CD4-positive, alpha-beta T cell treated with Interleukin-12 subunit alpha and Interleukin-12 subunit beta, for 1 hour (primary cell): ENCODE measurements at regions not wholly inside any gene's neighbourhood (a gene's known extent, or its start where the extent isn't known, plus 50 kb on each side); places are given as distances from the start of the nearest gene placed in this dataset.

Experiments used
- DNase-seq: peaks from one replicate; pipeline ENCODE4 v3.0.0-alpha.2; 2020

DNA sequence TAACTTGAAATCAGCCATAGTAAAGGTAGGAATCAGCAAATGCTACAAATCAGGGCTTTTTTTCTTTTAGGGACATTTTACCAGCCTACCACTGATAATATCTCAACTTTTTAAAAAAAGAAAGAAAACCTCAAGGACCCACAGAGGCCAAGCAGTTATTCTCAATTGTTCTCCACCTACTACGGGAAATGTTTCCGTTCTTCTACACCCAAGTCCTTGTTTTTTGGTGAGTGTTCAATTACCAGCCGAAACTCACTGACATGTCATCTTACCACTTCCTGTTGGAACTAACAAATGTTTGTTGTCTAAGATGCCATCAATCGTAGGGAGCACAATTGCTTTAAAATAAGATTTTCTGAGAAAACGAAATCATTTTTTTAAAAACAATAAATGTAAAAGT lies 50.2 kb upstream of the CDK1 start:
- DNase-seq = peak; percentile 77

DNA sequence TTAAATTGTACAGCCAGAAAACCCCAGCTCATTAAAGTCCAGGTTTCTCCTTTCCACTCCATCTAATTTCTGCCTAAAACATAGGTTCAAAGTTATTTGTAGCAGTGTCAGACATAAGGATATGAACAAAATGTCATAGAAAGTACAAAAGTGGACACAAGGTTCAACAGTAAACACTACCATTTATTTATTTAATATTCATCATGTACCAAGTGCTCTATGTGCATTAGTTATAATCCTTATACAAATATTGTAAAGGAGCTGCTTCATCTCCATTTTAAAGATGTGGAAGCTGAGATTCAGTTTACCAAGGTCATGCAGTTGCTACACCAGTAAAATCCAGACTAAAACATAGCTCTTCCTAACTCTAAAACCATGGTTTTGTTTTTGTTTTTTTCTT lies 52.0 kb upstream of the CDK1 start:
- no peak for DNase-seq

DNA sequence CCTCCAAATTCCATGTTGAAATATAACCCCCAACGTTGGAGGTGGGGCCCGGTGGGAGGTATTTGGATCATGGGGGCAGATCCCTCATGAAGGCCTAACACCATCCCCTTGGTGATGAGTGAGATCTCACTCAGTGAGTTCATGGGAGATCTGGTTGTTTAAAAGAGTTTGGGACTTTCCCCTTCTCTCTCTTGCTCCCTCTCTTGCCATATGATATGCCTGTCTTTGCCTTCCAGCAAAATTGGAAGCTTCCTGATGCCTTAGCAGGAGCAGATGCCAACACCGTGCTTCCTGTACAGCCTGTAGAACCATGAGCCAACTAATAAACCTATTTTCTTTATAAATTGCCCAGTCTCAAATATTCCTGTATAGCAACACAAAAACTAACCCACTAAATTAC lies 55.7 kb upstream of the CDK1 start:
- DNase-seq = no peak

DNA sequence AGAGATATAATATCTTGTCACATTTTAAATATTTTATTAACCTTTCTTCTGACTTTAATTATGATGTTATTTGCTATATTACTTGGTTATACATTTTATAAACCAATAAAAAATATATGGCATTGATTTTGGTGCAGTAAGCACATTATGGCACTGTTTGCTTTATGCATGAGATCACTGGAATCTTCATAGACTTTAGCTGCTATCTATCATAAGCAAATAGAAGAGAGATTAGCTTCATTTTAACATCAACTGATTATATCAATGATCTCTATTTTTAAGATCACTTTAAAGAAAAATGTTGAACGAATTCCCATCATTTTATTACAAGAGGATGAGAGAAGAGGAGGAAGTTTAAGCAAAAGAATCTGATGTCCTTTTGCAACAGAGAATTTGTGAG lies 58.6 kb upstream of the CDK1 start:
- DNase-seq = no peak

DNA sequence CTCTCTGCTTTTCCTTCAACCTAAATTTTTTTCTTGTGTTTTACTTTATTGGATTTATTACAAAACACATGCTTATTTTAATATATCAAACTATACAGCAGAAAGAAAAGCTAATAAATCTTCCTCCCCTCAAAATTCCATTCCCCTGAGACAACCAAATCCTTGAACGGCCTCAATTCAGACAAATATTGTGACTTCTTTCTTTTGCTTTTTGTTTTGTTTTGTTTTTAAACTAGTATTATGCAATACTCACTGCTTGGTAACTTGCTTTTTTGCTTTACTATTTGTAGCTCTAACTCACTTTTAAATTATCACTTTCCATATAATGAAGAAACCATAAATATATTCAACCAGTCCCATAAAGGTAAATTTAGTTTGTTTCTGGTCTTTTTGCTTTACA lies 59.4 kb upstream of the CDK1 start:
- no peak for DNase-seq

DNA sequence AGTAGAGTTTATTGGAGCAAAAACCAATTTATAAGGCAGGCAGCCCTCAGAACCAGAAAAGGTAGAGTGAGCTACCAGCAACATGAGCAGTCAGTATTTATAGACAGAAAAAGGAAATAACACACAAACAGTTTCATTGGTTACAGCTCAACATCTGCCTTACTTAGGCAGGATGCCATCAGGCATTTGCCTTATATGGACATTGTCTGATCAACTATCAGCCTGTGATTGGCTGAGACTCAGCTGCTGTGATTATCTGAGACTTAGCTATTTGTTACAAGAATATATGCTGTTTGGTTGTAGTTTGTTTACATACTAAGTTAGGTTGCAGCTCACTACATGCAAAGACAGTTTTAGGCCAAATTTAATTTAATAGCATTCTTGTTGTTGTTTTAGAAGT lies 60.4 kb upstream of the CDK1 start:
- DNase-seq = no peak

DNA sequence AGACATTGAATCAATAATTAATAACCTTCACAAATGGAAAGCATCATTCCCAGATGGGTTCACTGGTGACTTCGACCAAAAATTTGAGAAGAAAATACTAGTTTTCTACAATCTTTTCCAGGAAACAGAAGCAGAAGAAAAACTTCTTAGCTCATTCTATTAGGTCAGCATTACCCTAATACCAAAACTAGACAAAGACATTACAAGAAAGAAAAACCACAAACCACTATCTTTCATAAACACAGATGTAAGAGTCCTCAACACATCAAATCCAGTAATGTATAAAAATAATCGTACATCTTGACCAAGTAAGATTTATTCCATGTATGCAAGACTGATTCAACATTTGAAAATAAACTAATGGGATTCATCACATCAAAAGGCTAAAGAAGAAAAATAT lies 64.0 kb upstream of the CDK1 start:
- DNase-seq = no peak

DNA sequence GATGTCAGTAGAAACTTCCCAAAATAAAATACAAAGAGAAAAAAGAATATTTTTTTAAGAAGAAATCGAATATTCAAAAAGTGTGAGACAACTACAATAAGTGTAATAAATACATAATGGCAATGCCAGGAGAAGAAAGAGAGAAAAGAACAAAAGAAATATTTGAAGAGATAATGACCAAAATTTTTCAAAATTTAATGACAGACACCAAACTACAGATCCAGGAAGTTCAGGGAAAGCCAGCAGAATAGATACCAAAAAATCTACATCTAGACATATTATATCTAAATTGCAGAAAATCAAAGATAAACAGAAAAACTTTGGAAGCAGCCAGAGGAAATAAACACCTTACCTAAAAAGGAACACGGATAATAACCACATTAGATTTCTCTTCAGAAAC lies 66.8 kb upstream of the CDK1 start:
- DNase-seq = no peak

DNA sequence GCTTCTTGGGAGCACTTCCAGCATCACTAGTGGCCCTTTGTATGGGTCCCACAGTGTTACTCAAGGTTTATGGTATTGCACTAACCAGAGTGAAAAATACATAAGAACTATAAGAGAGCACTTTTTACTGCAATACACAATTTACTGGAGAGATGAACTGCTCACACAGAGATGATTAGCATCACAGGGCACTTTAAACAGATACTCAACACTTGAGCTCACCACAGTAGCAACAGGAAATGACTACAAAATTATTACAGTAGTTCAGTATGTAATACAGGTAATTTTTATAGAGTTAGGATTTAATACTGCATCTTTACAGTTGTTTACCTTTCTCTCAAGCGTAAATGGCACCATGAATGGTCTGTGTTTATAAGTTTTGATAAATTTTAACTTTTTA lies 68.2 kb upstream of the CDK1 start:
- no peak for DNase-seq

DNA sequence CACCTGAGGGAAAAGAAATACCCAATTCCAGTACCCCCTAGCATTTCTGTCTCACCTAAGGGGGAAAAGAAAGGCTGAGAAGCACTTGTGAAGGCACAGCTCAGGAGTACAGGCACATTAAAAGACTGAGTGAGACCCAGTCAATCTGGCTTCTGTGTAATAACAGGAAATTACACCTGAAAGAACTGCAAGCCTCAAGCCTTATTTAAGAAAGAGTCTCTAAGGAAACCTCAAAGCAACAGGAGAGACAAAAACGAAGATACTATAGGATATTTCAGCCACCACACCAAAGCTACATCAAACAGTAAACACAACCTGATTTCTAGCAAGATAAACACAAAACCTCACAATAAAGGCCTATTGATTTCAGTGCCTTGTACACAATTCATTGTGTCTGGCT lies 69.6 kb upstream of the CDK1 start:
- peak; percentile 58 for DNase-seq

DNA sequence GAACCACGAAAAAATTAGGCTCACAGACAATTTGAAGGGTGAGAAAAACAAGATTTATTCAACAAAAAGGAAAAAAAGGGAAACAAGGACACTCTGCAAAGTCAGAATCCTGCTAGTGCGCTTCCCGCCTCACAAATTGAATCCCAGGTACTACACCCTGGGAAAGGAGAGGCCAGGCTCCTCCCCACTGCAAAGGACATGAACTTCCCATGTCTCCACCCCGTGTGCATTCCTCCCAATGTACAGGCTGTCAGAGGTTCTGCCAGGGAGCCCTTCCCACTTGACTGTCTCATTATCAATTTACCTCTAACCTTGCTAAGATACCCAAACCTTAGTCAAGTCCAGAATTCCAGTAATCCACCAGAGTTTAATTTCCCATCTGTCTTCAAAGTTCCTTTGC lies 70.4 kb upstream of the CDK1 start:
- DNase-seq = no peak

DNA sequence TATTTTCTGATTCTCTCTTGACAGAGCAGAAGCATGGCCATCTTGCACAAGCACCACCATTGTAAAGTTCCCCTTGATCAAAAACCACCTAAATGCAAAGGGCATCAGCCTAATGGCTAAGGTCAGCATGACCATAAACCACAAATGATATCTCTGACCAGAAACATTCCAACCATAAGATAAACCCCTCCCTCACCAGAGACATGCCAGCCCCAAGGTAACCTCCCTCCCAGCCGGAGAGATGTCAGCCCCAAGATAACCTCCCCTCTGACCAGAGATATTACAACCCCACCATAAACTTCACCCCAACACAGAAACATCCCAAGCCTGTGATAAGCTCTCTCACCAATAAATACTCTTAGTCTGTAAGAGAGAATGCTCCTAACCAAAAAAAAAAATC lies 72.1 kb upstream of the CDK1 start:
- DNase-seq = no peak

DNA sequence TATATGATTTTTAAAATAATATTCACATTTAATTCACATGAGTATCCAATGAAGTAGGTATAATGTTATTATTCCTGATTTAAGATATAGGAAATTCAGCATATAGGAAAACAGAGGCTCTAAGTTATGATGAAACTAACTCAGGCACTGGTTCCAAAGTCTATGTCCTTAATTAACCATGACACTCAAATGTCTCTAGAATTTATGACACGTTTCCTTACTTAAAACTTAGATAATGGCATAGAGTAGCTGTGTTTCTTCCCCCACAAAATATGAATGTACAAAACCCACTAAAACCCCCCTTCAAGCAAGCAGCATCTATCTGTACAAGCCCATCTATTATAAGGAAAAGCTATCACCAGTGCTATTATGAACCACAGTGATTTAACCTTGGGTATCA lies 72.9 kb upstream of the CDK1 start:
- no peak for DNase-seq

DNA sequence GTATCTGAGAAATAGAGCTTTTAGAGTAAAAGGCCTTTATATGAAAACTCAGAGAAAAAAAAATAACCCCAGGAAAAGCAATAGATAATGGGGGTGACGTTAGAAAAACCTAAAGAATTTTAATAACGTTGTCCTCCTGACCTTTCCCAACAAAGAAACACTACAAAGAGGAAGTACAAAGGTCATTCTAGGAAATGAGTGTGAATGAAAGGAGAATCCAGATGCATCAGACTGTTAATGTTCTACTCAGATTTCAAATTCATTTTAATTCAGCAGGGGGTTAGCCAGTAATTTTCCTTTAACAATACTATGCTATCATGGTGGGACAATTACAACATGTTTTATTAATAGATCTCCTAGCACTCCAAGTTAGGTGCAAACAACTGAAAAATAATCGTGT lies 73.8 kb upstream of the CDK1 start:
- DNase-seq = no peak

DNA sequence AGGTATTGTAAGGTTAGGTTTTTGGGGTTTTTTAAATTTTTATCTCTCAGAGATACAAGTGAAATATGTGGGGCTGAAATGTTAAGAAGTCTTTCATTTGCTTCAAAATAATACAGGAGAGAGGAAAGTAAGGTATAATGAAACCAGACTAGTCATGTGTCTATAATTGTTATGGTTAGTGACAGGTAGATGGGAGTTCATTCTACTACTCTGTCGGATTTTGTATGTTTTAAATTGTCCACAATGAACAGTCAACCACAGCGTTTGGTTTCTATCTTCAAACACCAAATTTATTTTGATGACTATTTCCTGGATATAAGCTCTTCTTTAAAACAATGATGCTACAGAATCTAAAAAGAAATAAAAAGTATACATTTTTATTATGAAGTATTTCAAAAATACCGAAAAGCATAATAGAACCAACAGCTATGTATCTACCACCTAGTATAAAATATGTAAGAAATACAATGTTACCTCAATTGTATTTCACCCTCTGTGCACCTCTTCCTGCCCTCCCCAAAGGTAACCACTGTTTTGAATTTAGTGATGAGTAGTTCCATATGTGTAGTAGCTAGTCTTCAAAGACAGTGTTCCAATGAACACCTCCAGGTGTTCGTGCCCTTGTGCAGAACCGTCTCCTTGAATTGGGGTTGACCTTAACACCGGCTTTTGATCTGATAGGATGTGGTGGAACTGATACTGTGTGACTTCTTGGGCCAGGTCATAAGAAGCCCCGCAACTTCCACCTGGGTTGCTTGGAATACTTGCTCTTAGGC lies 74.8 kb upstream of the CDK1 start:
- DNase-seq = no peak

DNA sequence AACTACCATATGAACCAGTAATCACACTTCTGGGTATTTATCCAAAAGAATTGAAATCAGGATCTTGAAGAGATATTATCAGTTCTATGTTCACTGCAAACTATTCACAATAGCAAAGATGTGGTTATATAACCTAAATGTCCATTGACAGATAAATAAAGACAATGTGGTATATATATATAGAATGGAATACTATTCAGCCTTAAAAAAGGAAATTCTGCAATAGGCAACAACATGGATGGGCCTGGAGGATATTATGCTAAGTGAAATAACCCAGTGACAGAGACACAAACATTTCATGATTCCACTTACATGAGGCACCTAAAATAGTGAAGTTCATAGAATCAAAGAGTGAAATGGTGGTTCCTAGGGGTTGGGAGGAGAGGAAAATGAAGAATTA lies 90.6 kb upstream of the CDK1 start:
- no peak for DNase-seq

DNA sequence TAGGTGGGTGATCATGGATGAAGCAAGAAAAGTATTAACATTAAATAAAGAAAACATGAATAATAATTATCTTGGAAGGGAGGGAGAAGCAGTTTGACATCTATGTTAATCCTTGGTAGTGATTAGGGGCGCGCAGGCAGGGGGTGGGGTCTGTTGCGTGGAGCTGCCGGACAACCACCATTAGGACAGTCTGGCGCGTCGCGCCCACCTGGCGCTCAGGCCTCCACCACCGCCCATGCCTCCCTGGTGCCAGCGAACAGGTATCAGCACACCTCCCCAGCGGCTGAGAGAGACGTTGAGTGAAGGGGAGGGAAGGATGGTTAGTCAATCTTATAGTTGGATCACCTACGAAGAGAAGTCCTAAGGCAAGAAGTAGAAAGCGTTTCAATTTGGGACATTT lies 94.2 kb upstream of the CDK1 start:
- no peak for DNase-seq

DNA sequence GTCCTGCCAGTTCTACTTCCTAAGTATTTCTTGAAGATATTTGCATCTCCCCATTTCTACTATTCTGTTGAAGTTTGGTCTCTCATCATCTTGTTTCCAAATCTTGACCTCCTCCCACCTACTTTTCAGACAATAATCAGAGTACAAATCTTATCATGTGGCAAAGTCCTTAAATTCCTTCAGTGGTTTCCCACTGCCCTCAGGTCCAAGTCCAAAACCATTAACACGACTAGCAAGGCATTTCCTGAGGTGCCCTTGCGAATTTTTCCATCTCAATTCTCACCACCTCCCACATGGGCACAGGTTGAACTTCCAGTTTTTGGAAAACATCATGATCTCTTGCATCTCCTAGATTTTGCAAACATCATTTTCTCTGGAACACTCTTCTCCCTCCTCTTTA lies 97.2 kb upstream of the CDK1 start:
- no peak for DNase-seq

DNA sequence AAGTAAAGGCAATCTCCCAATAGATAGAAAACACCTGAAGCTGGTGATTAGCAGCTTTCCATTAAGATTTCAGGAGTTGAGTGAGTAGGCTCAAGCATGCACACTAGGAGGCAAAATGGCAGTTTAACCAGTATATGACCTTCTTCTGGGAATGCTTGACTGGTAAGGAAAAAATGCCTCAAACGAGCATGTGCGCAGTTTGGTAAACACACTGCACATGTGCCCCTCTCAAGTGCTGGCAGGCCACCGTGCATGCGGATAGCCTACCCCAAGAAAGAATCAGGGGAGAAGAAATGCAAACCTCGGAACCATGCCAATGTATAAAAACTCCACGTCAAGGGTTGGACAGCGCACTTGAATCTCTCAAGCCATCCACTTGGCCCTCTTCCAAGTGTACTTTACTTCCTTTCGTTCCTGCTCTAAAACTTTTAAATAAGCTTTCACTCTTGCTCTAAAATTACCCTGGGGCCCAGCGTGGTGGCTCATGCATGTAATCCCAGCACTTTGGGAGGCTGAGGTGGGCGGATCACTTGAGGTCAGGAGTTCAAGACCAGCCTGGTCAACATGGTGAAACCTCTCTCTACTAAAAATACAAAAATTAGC lies 98.8 kb upstream of the CDK1 start:
- no peak for DNase-seq

DNA sequence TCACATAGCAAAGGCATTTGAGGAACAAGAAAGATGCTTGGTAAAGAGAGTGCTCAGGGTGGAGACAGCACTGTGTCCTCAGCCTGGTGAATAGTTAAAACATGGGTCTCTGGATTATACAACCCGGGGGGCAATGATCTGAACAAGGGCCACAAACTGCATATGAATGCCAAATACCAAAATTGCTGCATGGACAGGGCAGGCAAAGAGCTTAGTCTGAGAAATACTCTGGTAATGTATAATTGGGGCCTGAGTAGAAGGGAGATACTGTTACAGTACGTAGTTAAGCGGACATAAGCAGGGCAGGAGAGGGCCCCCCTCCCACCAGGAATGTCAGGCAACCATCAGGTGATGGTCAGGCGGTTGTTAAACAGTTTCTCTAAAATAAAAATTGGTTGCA lies 99.3 kb upstream of the CDK1 start:
- no peak for DNase-seq

DNA sequence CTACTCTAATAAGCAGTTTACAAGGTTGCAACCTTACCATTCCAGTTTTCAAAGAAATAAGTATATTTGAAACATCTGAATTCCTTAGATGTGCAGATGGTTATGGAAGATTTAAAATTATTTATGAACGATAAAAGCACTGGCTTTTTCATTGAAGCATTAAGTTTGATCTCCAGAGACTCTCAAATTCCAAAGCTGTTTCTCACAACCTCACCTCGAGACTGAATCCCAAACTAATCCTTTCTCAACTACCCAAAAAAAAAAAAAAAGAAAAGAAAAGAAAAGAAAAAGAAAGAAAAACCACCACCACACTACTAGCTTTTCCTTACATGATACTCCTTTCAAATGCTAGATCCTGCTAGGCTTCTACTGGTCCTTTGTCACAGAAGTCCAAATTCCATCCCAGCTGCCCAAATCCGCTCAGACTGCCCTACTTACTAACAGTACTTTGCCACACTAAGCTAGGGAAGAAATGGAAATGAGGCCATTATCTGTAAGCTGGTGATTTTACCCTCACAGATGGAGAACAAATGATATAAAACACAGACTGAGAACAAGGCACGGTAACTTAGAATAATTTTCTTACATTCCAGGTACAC lies 100.6 kb upstream of the CDK1 start:
- DNase-seq = no peak

DNA sequence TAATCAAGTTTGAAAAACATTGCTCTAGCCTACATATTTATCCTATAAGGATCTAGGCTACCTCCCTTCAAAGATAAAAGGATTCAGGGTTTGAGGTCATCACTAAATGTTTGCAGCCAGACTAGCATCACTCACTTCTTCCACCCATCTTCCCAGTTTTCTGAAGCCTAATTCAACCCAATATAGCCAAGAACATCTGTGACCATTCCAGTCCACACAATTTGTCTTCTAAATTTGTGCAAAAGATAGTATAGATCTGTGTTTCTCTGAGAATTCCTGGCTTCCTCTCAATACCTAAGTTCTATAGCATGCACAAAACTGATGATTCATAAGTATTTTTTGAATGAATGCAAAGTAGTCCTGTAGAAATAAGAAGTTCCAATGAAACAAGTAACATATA lies 103.0 kb upstream of the CDK1 start:
- DNase-seq = no peak

DNA sequence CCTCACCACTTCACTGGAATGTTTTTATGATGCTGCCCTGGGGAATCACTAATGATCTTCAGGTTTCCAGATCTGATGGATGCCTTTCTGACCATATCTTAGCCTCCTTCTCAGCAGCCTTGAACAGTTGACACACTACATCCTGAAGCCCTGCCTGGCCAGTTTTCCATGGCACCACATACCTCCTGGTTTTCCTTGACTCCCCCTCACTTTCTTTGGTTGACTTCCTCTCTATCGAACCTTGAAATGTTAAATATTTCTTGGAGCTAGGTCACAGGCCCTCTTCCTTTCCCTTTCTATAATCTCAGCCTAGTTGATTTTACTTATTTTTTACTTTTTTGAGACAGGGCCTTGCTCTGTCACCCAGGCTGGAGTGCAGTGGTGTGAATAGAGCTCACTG lies 108.8 kb upstream of the CDK1 start:
- no peak for DNase-seq

DNA sequence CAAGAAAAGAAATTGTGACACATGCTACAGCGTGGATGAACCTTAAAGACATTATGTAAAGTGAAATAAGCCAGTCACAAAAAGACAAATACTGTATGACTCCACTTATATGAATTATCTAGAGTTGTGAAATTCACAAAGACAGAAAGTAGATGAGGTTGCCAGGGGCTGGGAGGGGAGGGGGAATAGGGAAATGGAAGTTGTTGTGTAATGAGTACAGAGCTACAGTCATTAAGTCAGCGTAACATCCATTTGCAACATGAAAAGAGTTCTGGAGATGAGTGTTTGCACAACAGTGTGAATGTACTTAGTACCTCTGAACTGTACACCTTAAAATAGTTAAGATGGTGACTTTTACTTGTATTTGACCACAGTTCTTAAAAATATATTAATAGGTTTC lies 112.1 kb upstream of the CDK1 start:
- no peak for DNase-seq

DNA sequence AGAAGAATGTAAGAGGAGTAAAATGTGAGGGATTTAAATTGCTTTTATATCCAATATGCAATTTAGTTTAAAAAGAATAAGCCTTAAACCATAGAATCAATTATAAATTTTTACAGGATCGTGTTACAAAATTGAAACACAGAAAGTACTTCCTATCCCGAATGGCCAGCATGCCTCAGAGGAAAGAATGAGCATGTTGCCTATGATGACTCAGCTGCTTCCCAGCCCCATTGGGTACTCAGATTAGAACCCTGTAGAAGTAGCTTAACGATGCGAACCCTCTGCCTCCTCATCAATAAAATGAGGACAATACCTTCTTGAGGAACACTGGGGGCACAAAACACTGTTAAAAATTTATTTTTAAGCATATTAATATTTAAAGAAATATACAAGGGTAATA lies 113.4 kb upstream of the CDK1 start:
- DNase-seq = no peak
